HAP-1 (cell line): ENCODE measurements at regions not wholly inside any gene's neighbourhood (a gene's known extent, or its start where the extent isn't known, plus 50 kb on each side); places are given as distances from the start of the nearest gene placed in this dataset.

Source experiments
- DNase-seq, 2 experiments: peaks; one replicate each; pipeline ENCODE4 v3.0.0-alpha.2; 2016 to 2020; ENCODE audit warnings: low spot score in 2 of 2
- H3K27me3 ChIP-seq: fragments of 250-450 bp; sonication (Bioruptor Pico); 2 replicates; pipeline ENCODE4 v1.5.1; 2020; ENCODE audit warnings: low read depth, mild to moderate bottlenecking, moderate library complexity
- H3K36me3 ChIP-seq: fragments of 250-450 bp; sonication (Bioruptor Pico); replicated peaks from 2 replicates; pipeline ENCODE4 v1.5.1; 2020; ENCODE audit warnings: mild to moderate bottlenecking
- H3K4me1 ChIP-seq: fragments of 250-450 bp; sonication (Bioruptor Pico); 2 replicates; pipeline ENCODE4 v1.5.1; 2020; ENCODE audit warnings: mild to moderate bottlenecking
- H3K4me3 ChIP-seq: fragments of 250-450 bp; sonication (Bioruptor Pico); 2 replicates; pipeline ENCODE4 v1.5.1; 2020; ENCODE audit warnings: mild to moderate bottlenecking, moderate library complexity
- H3K9me3 ChIP-seq: fragments of 250-450 bp; sonication (Bioruptor Pico); 2 replicates; pipeline ENCODE4 v1.5.1; 2020; ENCODE audit warnings: mild to moderate bottlenecking, moderate library complexity
- in situ Hi-C: fragments of 300-500 bp; cut with MboI; formaldehyde crosslinking; loops from 3 replicates; pipeline ENCODE4 v1.14.3; 2020; ENCODE audit warnings: low sequenced_read_pairs, inconsistent platforms, mixed read lengths

DNA sequence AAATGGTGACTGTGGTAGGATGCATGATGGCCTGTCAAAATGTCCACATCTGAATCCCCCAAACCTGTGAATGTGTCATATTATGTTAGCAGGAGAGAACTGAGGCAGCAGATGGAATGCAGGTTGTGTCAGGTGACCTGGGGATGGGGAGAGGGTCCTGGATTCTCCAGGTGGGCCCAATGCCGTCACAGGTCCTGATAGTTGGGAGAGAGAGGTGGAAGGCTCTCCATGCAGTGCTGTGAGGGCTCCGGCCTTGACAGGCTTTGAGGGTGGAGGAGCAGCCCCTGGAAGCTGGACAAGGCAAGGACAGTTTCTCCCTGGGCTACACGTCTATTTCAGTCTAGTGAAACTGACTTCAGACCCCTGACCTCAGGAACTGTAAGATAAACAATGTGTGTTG, 330.9 kb upstream of the ZNF32 start:
- no peaks in the 10 kb centered on the region for H3K27me3 ChIP-seq
- no peaks in the 10 kb centered on the region for H3K4me1 ChIP-seq
- in situ Hi-C loops = no loop called here
- H3K4me3 ChIP-seq = no peak overlapping the region
- H3K36me3 ChIP-seq = no peaks in the 10 kb centered on the region
- H3K9me3 ChIP-seq = no peaks in the 10 kb centered on the region; the same call in 1 of the 2 replicates
- DNase-seq = no peak

DNA sequence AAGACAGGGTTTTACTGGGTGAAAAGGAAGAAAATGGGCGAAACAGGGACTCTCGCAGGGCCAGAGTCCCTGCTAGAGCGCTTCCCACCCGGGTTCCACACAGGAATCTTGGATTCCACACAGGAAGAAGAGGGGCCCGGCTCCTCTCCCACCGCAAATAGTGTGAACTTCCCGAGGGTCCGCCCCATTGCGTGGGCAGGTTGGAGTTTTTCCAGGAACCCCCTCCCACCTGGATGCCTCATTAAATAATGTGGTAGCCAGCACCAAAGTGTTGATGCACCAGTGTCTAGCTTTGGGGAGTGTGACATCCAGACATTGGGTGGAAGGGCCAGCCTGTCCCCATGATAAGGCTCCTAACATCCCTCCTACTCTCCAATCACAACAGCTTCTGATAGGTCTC, 330.3 kb upstream of the ZNF32 start:
- no peaks in the 10 kb centered on the region for H3K27me3 ChIP-seq
- no peaks in the 10 kb centered on the region for H3K4me1 ChIP-seq
- H3K36me3 ChIP-seq = no peaks in the 10 kb centered on the region
- in situ Hi-C loops = no loop called here
- no peak overlapping the region for H3K4me3 ChIP-seq
- no peak for DNase-seq
- H3K9me3 ChIP-seq = no peaks in the 10 kb centered on the region; the same call in 1 of the 2 replicates

DNA sequence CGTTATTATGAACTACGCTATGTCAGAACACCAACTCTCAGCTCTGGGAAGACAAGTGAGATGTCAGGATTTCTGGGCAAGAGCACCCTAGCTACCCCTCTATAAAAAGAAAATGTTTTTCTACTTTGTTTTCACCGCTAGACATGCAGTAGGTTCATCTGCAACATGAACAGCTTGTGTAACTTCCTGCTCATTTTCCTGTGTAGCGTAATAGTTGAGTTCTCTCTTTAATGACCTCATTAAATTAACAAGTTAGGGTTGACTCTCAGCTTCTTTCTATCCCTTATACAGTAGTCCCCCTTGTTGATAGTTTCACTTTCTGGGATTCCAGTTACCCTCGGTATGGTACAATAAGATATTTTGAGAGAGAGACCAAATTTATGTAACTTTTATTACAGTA, 329.4 kb upstream of the ZNF32 start:
- H3K27me3 ChIP-seq = no peaks in the 10 kb centered on the region
- DNase-seq = no peak
- in situ Hi-C loops = no loop called here
- no peak overlapping the region for H3K4me3 ChIP-seq
- no peaks in the 10 kb centered on the region for H3K4me1 ChIP-seq
- no peaks in the 10 kb centered on the region for H3K36me3 ChIP-seq
- no peaks in the 10 kb centered on the region; the same call in 1 of the 2 replicates for H3K9me3 ChIP-seq

DNA sequence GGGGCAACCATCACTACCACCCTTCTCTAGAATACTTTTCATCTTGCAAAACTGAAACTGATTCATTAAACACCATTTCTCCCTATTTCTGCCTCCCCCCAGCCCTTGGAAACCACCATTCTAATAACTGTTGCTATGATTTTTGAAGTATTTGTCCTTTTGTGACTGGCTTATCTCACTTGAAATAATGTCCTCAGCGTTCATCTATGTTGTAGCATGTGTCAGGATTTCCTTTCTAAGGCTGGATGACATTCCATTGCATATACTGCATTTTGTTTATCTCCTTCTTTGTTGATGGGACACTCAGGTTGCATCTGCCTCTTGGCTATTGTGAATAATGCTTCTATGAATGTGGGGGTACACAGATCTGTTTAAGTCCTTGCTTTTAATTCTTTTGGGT, 327.6 kb upstream of the ZNF32 start:
- no peaks in the 10 kb centered on the region for H3K27me3 ChIP-seq
- no peak for DNase-seq
- in situ Hi-C loops = no loop called here

DNA sequence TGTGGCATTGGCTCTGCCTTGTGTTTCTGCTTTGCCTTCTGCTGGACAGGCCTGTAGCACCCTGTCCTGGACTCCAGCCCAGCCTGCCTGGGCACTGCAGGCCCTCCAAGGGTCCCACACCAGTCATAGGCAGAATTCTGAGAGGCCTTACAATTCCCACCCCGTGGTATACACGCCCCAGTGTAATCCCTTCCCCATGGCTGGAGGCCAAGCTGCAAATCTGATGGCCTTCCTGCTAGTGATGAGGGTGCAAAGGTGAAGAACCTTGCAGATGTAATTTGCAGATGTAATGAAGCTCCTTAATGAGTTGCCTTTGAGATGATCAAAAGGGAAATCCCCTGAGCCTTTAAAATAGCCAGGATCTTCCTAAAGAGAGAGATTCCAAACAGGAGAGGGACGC, 325.1 kb upstream of the ZNF32 start:
- no peak for DNase-seq
- Histone ChIP-seq H3K4me3 (no peak overlapping the region), H3K4me1 (no peaks in the 10 kb centered on the region), H3K9me3 (no peaks in the 10 kb centered on the region), H3K27me3 (no peaks in the 10 kb centered on the region), H3K36me3 (no peaks in the 10 kb centered on the region)
- in situ Hi-C loops = no loop called here

More for the DNA sequence above, 327.6 kb upstream of the ZNF32 start:
- Histone ChIP-seq H3K4me3 (no peak overlapping the region), H3K36me3 (no peaks in the 10 kb centered on the region), H3K9me3 (no peaks in the 10 kb centered on the region), H3K4me1 (no peaks in the 10 kb centered on the region)

DNA sequence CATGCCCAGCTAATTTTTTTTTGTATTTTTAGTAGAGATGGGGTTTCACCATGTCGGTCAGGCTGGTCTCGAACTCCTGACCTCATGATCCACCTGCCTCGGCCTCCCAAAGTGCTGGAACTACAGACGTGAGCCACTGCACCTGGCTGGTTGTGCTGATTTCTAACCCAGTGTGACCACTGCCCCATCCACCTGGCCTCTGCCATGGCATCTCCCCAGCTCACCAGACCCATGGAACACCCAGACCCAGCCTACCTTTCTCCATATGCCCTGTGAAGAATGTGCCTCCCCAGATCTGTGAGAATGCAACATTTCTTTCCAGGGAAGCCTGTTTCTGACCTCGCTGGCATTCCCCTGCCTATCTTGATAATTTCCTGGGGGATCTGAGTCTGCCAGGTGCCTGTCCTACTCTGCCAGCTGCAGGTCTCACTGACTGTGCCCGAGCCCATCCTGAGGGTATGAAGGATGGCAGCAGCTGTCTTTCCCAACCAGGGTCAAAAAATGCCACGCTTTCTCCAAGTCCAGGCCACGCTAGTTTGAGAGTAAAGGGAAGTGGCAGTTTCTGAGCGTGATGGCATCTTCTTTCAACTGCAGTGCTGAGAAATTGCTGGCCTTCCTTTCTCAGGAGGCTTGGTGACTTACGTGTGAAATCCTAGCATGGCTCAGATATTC, 324.4 kb upstream of the ZNF32 start:
- in situ Hi-C loops = no loop called here
- DNase-seq = no peak

DNA sequence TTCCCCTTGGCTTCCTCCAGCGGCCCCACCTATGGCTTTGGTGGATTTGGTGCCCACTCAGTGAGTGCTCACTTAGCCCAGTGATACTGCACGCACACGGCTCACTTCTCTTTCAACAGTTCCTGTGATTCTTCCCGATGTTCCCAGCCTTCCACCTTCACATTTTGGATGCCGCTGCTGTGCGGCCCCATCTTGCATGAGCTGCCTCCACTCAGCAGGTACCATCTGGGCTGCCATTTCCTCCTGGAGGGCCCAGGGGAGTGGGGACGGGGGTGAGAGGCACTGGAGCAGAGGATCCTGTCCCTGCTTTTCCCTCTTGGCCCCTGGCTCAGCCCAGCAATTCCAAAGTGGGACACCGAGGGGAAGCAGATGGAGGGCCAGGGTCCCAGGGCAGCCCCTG, 323.3 kb upstream of the ZNF32 start:
- Histone ChIP-seq H3K4me1 (no peaks in the 10 kb centered on the region), H3K36me3 (no peaks in the 10 kb centered on the region), H3K27me3 (no peaks in the 10 kb centered on the region), H3K9me3 (no peaks in the 10 kb centered on the region), H3K4me3 (no peak overlapping the region)
- in situ Hi-C loops = no loop called here
- no peak for DNase-seq

More for the DNA sequence above, 324.4 kb upstream of the ZNF32 start:
- no peaks in the 10 kb centered on the region for H3K36me3 ChIP-seq
- H3K27me3 ChIP-seq = no peaks in the 10 kb centered on the region
- H3K9me3 ChIP-seq = no peaks in the 10 kb centered on the region
- no peak overlapping the region for H3K4me3 ChIP-seq
- H3K4me1 ChIP-seq = no peaks in the 10 kb centered on the region

DNA sequence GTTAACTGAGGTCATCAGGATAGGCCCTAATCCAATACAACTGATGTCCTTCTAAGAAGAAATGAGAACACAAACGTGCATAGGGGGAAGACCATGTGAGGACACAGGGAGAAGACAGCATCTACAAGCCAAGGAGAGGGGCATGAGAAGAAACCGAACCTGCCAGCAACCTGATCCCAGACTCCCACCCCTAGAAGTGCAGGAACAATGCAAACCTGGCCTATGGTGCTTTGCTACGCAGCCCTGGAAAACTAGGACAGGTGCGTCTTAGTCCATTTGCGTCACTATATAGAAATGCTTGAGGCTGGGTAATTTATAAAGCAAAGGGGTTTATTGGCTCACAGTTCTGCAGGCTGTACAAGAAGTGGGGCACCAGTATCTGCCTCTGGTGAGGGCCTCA, 322.6 kb upstream of the ZNF32 start:
- in situ Hi-C loops = no loop called here
- Histone ChIP-seq H3K36me3 (no peaks in the 10 kb centered on the region), H3K27me3 (no peaks in the 10 kb centered on the region), H3K4me1 (no peaks in the 10 kb centered on the region), H3K9me3 (no peaks in the 10 kb centered on the region), H3K4me3 (no peak overlapping the region)
- no peak for DNase-seq

DNA sequence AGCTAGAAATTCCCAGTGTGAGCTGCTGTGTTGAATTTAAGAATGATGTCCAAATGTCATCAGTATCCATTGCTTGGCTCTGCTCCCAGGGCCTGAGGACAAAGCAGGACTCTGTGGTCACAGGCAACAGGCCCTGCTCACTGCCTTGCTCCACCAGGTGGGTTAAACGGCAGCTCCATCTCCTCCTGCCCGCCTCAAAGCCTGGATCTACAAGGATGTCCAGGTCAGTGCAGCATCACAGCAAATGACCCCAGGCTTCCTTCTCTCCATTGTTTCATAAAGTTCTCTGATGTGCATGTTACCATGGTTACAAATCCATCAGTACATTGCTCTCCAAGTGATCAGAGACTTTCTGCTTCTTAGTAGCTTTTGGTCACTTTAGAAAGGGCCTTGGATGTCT, 322.0 kb upstream of the ZNF32 start:
- no peak overlapping the region for H3K4me3 ChIP-seq
- no peaks in the 10 kb centered on the region for H3K4me1 ChIP-seq
- no peaks in the 10 kb centered on the region for H3K27me3 ChIP-seq
- in situ Hi-C loops = no loop called here
- DNase-seq = no peak
- H3K9me3 ChIP-seq = no peaks in the 10 kb centered on the region
- no peaks in the 10 kb centered on the region for H3K36me3 ChIP-seq

DNA sequence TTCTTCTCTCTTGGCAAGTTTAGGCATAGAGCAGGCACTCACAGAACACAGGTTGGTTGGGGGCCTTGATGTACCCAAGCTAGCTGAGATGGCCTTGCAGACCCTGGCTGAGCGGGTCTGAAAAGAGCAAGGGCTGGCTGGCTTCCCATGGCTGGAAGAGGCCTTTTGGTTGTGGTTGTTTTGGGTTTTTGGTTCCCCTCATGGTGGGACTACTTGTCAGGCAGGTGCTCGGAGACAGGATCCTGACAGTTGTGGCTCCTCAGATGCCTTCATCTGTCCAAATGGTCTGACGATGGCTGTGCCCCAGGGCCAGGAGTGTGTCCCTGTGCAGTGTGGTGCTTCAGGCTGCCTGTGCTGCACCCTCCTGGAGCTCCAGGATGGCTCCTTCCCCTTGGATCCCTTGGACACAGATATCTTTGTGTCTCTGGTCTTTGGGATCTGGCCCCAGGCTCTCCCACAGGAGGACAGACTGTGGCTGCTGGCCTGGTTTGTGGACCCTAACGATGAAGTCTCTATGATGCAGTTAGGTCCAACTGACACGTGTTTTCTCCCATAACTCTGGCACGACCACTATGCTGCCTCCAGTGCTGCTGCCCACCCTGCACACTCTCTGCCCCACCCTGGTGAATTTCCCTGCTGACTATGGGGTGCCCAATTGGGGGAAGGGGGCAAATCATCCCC, 321.5 kb upstream of the ZNF32 start:
- no peaks in the 10 kb centered on the region for H3K4me1 ChIP-seq
- no peaks in the 10 kb centered on the region for H3K27me3 ChIP-seq
- no peak for DNase-seq
- no peak overlapping the region for H3K4me3 ChIP-seq
- in situ Hi-C loops = no loop called here
- no peaks in the 10 kb centered on the region for H3K36me3 ChIP-seq
- no peaks in the 10 kb centered on the region for H3K9me3 ChIP-seq

DNA sequence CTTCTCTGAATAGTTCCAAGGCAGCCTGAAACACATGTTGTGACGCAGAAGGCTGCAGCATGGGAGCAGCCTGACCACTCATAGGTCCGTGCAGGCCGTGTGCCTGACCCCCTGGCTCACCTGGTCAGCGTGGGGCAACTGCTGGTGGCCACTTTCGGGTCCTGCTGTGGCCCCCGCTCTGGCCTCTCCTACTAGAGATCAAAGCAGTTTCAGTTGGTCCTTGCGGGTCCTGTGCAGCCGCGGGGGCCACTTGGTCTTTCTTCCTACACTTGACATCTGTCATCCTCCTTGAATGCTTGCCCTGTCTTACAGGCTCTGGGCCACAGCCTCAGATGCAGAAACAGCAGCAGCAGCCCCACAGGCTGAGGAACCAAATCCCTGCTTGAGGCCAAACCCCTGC, 320.8 kb upstream of the ZNF32 start:
- Histone ChIP-seq H3K4me3 (no peak overlapping the region), H3K36me3 (no peaks in the 10 kb centered on the region), H3K27me3 (no peaks in the 10 kb centered on the region), H3K4me1 (no peaks in the 10 kb centered on the region), H3K9me3 (no peaks in the 10 kb centered on the region)
- in situ Hi-C loops = no loop called here
- DNase-seq = no peak

DNA sequence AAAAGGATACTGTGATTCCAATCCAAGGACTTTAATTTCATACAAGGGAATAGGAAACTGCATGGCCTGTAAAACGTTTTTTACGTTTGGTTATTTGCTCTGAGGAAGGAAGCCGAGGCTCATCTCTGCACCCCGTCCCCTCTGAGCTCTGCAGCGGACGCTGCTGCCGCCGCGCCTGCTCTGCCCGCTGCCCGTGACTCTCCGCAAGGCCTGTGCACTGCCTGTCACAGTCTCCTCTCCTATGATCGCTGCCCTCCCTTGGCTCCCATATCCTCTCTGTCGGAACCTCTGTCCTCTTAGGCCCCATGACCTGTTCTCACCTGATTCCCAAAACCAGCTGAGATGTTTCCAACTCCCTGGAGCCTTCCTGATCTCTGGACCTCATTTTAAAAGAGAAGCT, 320.3 kb upstream of the ZNF32 start:
- in situ Hi-C loops = no loop called here
- DNase-seq = no peak

DNA sequence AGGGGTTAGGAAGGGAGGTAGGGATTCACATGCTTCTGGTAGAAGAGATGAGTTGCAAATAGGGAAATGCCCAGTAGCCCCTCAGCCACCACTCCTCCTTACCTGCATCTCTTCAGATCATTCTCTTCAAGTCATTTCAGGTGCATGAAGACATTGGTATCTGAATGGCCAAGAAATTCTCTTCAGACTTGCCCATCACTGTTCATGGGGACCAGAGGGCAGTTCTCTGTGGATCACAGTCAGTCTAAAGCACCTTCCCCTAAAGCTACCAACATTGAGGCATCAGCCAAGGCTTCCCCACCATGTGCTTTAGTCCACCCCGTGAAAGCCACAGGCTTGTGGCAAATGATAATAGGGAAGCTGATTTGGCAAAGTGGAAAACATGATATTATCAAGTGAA, 319.4 kb upstream of the ZNF32 start:
- no peaks in the 10 kb centered on the region for H3K36me3 ChIP-seq
- H3K4me1 ChIP-seq = no peaks in the 10 kb centered on the region
- H3K4me3 ChIP-seq = no peak overlapping the region
- H3K27me3 ChIP-seq = no peaks in the 10 kb centered on the region
- in situ Hi-C loops = no loop called here
- no peaks in the 10 kb centered on the region for H3K9me3 ChIP-seq
- no peak for DNase-seq

More for the DNA sequence above, 320.3 kb upstream of the ZNF32 start:
- Histone ChIP-seq H3K27me3 (no peaks in the 10 kb centered on the region), H3K9me3 (no peaks in the 10 kb centered on the region), H3K4me3 (no peak overlapping the region), H3K36me3 (no peaks in the 10 kb centered on the region), H3K4me1 (no peaks in the 10 kb centered on the region)

DNA sequence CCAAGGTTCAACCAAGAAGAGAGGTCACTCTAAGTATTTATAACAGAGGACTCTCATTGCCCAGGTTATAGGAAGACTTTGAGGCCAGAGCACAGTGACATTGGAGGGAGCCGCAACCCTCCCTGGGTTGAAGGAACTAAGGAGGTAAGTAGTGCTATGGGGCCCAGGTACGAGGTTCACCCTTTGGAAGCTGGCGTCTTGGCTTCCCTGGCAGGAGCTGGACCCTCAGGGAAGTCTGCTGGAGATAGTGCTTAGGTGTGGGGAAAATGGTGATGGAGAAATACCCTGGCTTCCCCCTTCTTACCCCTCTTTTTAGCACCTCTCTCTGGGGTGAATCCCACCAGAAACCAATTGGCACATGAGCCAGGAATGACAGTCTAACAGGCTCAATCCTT, 317.9 kb upstream of the ZNF32 start:
- in situ Hi-C loops = no loop called here
- Histone ChIP-seq H3K36me3 (no peaks in the 10 kb centered on the region), H3K4me1 (no peaks in the 10 kb centered on the region), H3K9me3 (no peaks in the 10 kb centered on the region), H3K27me3 (no peaks in the 10 kb centered on the region), H3K4me3 (no peak overlapping the region)
- DNase-seq = no peak
